H1 (cell line): ENCODE measurements at regions not wholly inside any gene's neighbourhood (a gene's known extent, or its start where the extent isn't known, plus 50 kb on each side); places are given as distances from the start of the nearest gene placed in this dataset.

Experiments
- CTCF ChIA-PET: fragments of 300-600 bp; sonication (Branson Sonifier 250); formaldehyde crosslinking; loops from one replicate; lab custom pipeline; 2021; ENCODE audit not compliant: partially characterized antibody; lab: Charles Lee
- POLR2A ChIA-PET: fragments of 300-600 bp; sonication (Branson Sonifier 250); formaldehyde crosslinking; loops from one replicate; lab custom pipeline; 2021; ENCODE audit warnings: inconsistent platforms; ENCODE audit not compliant: partially characterized antibody; lab: Charles Lee
- DNase-seq, 2 experiments: peaks; one replicate each; pipeline versions ENCODE4 v3.0.0 to v3.0.0-alpha.2; 2010 to 2022; ENCODE audit warnings: low spot score in 2 of 2, low read depth in 1 of 2, mixed read lengths in 1 of 2
- FAIRE-seq: peaks from 2 replicates; lab custom pipeline; 2011; peaks lifted over from hg19 to GRCh38; lab: Jason Lieb, UNC
- H2AFZ ChIP-seq: 2 replicates; pipeline ENCODE4 v1.8.1; 2012; ENCODE audit warnings: low read length, inconsistent platforms
- H2AK5ac ChIP-seq: 2 replicates; pipeline ENCODE4 v1.6.1; 2013; ENCODE audit warnings: low read depth, low read length
- H2BK120ac ChIP-seq: replicated peaks from 2 replicates; pipeline ENCODE3; 2013; ENCODE audit warnings: low read depth, low read length, inconsistent platforms
- H2BK12ac ChIP-seq: 2 replicates; pipeline ENCODE4 v1.6.1; 2013; ENCODE audit warnings: low read depth, low read length
- H2BK15ac ChIP-seq: 2 replicates; pipeline ENCODE4 v1.6.1; 2013; ENCODE audit warnings: low read length
- H2BK20ac ChIP-seq: 2 replicates; pipeline ENCODE4 v1.6.1; 2013; ENCODE audit warnings: low read length
- H2BK5ac ChIP-seq: 2 replicates; pipeline ENCODE4 v1.6.1; 2013; ENCODE audit warnings: low read depth, low read length
- H3K14ac ChIP-seq: 2 replicates; pipeline ENCODE4 v1.6.1; 2013; ENCODE audit warnings: inconsistent platforms; ENCODE audit not compliant: insufficient read length
- H3K18ac ChIP-seq: 2 replicates; pipeline ENCODE4 v1.6.1; 2013; ENCODE audit warnings: low read length; ENCODE audit errors: extremely low read depth
- H3K23ac ChIP-seq: 2 replicates; pipeline ENCODE4 v1.6.1; 2013; ENCODE audit warnings: inconsistent platforms; ENCODE audit not compliant: insufficient read length
- H3K23me2 ChIP-seq: 2 replicates; pipeline ENCODE4 v1.6.1; 2013; ENCODE audit warnings: low read depth, low read length
- H3K27ac ChIP-seq: 2 replicates; pipeline ENCODE4 v1.6.1; 2011; ENCODE audit warnings: low read depth, low read length, inconsistent platforms
- H3K27me3 ChIP-seq, 4 experiments: replicated peaks in 1 of 4; 1 replicate in 1 of 4; 2 replicates in 3 of 4; pipeline versions ENCODE4 v1.6.1 to v1.8.1; 2011 to 2013; ENCODE audit warnings: low read length in 3 of 4, mild to moderate bottlenecking in 3 of 4, inconsistent platforms in 2 of 4, mixed read lengths in 2 of 4, moderate library complexity in 1 of 4; ENCODE audit not compliant: control insufficient read depth in 3 of 4, insufficient read depth in 3 of 4; ENCODE audit errors: extremely low read depth in 1 of 4
- H3K36me3 ChIP-seq, 4 experiments: 2 replicates each; pipeline versions ENCODE4 v1.6.1 to v1.8.1; 2011 to 2013; ENCODE audit warnings: mild to moderate bottlenecking in 4 of 4, low read length in 3 of 4, moderate library complexity in 2 of 4, control low read depth in 1 of 4, inconsistent platforms in 1 of 4; ENCODE audit not compliant: insufficient read depth in 4 of 4, control insufficient read depth in 2 of 4
- H3K4ac ChIP-seq: replicated peaks from 2 replicates; pipeline ENCODE3; 2013; ENCODE audit warnings: low read length, low read depth, mixed read lengths, inconsistent platforms; ENCODE audit not compliant: insufficient read length
- H3K4me1 ChIP-seq, 4 experiments: replicated peaks in 1 of 4; 1 replicate in 1 of 4; 2 replicates in 3 of 4; pipeline versions ENCODE4 v1.6.1 to v1.8.1; 2011 to 2013; ENCODE audit warnings: low read length in 3 of 4, inconsistent platforms in 2 of 4, mixed read lengths in 1 of 4; ENCODE audit not compliant: insufficient read depth in 4 of 4, control insufficient read depth in 3 of 4
- H3K4me2 ChIP-seq, 2 experiments: 2 replicates each; pipeline versions ENCODE4 v1.6.1 to v1.8.1; 2011 to 2013; ENCODE audit warnings: low read depth in 2 of 2, low read length in 2 of 2, control low read depth in 1 of 2, inconsistent platforms in 1 of 2, mild to moderate bottlenecking in 1 of 2; ENCODE audit not compliant: insufficient read depth in 1 of 2
- H3K4me3 ChIP-seq, 4 experiments: fragments of 200-600, 300-600 bp in 1 of 4; sonication (generic), shearing (Covaris generic), sonication (Bioruptor Twin) in 1 of 4; 2 replicates each; pipeline versions ENCODE4 v1.5.1 to v1.8.1; 2011 to 2016; ENCODE audit warnings: low read length in 4 of 4, low read depth in 3 of 4, control low read depth in 2 of 4, inconsistent platforms in 2 of 4, mild to moderate bottlenecking in 2 of 4, mixed read lengths in 1 of 4, moderate library complexity in 1 of 4; ENCODE audit not compliant: insufficient read depth in 2 of 4; ENCODE audit errors: extremely low read depth in 1 of 4
- H3K56ac ChIP-seq: replicated peaks from 2 replicates; pipeline ENCODE3; 2013; ENCODE audit warnings: low read depth, mild to moderate bottlenecking, mixed read lengths, low read length, inconsistent platforms; ENCODE audit not compliant: insufficient read length
- H3K79me1 ChIP-seq: 2 replicates; pipeline ENCODE4 v1.6.1; 2013; ENCODE audit warnings: low read depth, low read length, control low read depth
- H3K79me2 ChIP-seq, 2 experiments: 2 replicates each; pipeline versions ENCODE4 v1.6.1 to v1.8.1; 2012 to 2013; ENCODE audit warnings: low read length in 2 of 2, mild to moderate bottlenecking in 2 of 2, inconsistent platforms in 1 of 2; ENCODE audit not compliant: insufficient read depth in 2 of 2, control insufficient read depth in 1 of 2
- H3K9ac ChIP-seq, 4 experiments: replicated peaks in 1 of 4; 1 replicate in 1 of 4; 2 replicates in 3 of 4; pipeline versions ENCODE4 v1.6.1 to v1.8.1; 2011 to 2013; ENCODE audit warnings: low read depth in 3 of 4, low read length in 3 of 4, control low read depth in 2 of 4, mild to moderate bottlenecking in 2 of 4, moderate library complexity in 2 of 4, inconsistent platforms in 1 of 4; ENCODE audit errors: extremely low read depth in 1 of 4
- H3K9me3 ChIP-seq, 2 experiments: 2 replicates each; pipeline versions ENCODE4 v1.6.1 to v1.8.1; 2012 to 2013; ENCODE audit warnings: mild to moderate bottlenecking in 2 of 2, moderate library complexity in 2 of 2, control low read depth in 1 of 2, inconsistent platforms in 1 of 2, low read depth in 1 of 2, low read length in 1 of 2, mixed read lengths in 1 of 2; ENCODE audit not compliant: insufficient read depth in 2 of 2
- H4K20me1 ChIP-seq, 2 experiments: replicated peaks in 1 of 2; 2 replicates each; pipeline versions ENCODE3 to v1.8.1; 2011 to 2013; ENCODE audit warnings: inconsistent platforms in 2 of 2, low read length in 2 of 2, mild to moderate bottlenecking in 1 of 2; ENCODE audit not compliant: insufficient read depth in 2 of 2, control insufficient read depth in 1 of 2
- H4K5ac ChIP-seq: 2 replicates; pipeline ENCODE4 v1.6.1; 2013; ENCODE audit warnings: low read length, low read depth, mixed read lengths, inconsistent platforms; ENCODE audit not compliant: insufficient read length
- H4K8ac ChIP-seq: 2 replicates; pipeline ENCODE4 v1.8.0; 2013; ENCODE audit warnings: mild to moderate bottlenecking, moderate library complexity, low read length, inconsistent platforms; ENCODE audit not compliant: insufficient read depth; ENCODE audit errors: extremely low read depth
- H4K91ac ChIP-seq: replicated peaks from 2 replicates; pipeline ENCODE3; 2013; ENCODE audit warnings: low read length, mixed read lengths, inconsistent platforms; ENCODE audit not compliant: insufficient read length
- ATF2 ChIP-seq: IDR thresholded peaks from 2 replicates; pipeline ENCODE4 v1.6.1; 2012; ENCODE audit warnings: low read length, inconsistent platforms
- CEBPB ChIP-seq: IDR thresholded peaks from 2 replicates; pipeline ENCODE4 v1.6.1; 2012; ENCODE audit warnings: low read depth, low read length
- CTBP2 ChIP-seq: IDR thresholded peaks from 2 replicates; pipeline ENCODE4 v1.7.0; 2011; ENCODE audit warnings: borderline replicate concordance, mild to moderate bottlenecking, moderate library complexity, mixed read lengths, low read length; ENCODE audit not compliant: insufficient read depth, insufficient read length
- FOSL1 ChIP-seq: IDR thresholded peaks from 2 replicates; pipeline ENCODE4 v1.6.1; 2011; ENCODE audit warnings: mild to moderate bottlenecking, low read depth, low read length, moderate library complexity; ENCODE audit not compliant: insufficient read depth
- KDM1A ChIP-seq: fragments of 200-600, 300-600 bp; sonication (generic); IDR thresholded peaks from 2 replicates; pipeline ENCODE4 v1.7.1; 2016; ENCODE audit warnings: mild to moderate bottlenecking, low read length, borderline replicate concordance
- MAFK ChIP-seq: IDR thresholded peaks from 2 replicates; pipeline ENCODE4 v1.6.1; 2012; ENCODE audit warnings: low read depth, mild to moderate bottlenecking, improper control_type of control experiment, low read length
- RAD21 ChIP-seq, 2 experiments: IDR thresholded peaks in 1 of 2; conservative IDR thresholded peaks in 1 of 2; 2 replicates each; pipeline ENCODE4 v1.6.1; 2011; ENCODE audit warnings: low read depth in 2 of 2, low read length in 2 of 2, improper control_type of control experiment in 1 of 2, inconsistent platforms in 1 of 2, mild to moderate bottlenecking in 1 of 2, moderate library complexity in 1 of 2
- SAP30 ChIP-seq: fragments of 300-600 bp; sonication (generic); IDR thresholded peaks from 2 replicates; pipeline ENCODE4 v1.7.1; 2012; ENCODE audit warnings: low read length, moderate library complexity, mild to moderate bottlenecking, inconsistent platforms; ENCODE audit not compliant: insufficient read depth, insufficient replicate concordance
- WGBS, 2 experiments: shearing (Covaris generic) in 1 of 2; methylation state at CpG; one replicate each; pipeline versions ENCODE4 v1.1.6 to v1.1.7; 2013 to 2015; ENCODE audit warnings: low lambda C conversion rate in 2 of 2, mixed read lengths in 2 of 2, inconsistent platforms in 1 of 2, low coverage in 1 of 2, missing lambda C conversion rate in 1 of 2; ENCODE audit not compliant: insufficient replicate concordance in 2 of 2, insufficient coverage in 1 of 2, insufficient read length in 1 of 2; ENCODE audit errors: extremely low coverage in 1 of 2, missing lambda C conversion rate in 1 of 2; 5-methylcytosine and 5-hydroxymethylcytosine counted together

DNA sequence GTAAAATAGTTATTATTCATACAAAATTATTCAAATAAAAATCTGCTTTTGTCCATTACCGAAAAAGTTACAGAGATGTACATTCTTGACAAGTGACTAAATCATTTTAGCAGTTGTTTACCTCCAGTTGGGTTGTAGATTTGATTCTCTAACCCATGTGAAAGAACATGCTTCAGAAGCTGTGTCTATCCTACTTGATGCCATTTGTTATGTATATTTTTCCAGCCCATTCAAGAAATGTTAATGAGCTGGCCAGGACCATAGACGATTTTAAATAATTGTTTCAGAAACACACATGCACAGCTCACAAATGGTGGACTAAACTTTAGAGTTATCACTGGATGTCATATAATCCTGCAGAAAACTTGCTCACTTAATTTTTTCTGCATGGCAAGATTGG, 391.1 kb upstream of the REG3G start:
- no peaks in the 10 kb centered on the region for H3K4me1 ChIP-seq
- no peak overlapping the region for H3K4me2 ChIP-seq
- H2BK12ac ChIP-seq, result no peak overlapping the region
- no peak overlapping the region for H2BK5ac ChIP-seq
- no peaks in the 10 kb centered on the region for H3K79me2 ChIP-seq
- H3K14ac ChIP-seq, result no peak overlapping the region
- H3K27ac ChIP-seq, result no peak overlapping the region
- no peak overlapping the region for H2BK120ac ChIP-seq
- WGBS, 2 experiments, result 81% methylated on average over 2 of the region's 2 CpGs; no CpG with 5 or more reads in 1 of the 2 experiments
- no peak overlapping the region for H3K4me3 ChIP-seq
- H3K27me3 ChIP-seq, result no peaks in the 10 kb centered on the region
- H2BK15ac ChIP-seq, result no peak overlapping the region
- H3K9me3 ChIP-seq, result 0 out of 4 replicates have a peak, but pooled peaks cover 0 to 2% of the 10 kb centered on the region in 2 experiments
- H3K56ac ChIP-seq, result no peak overlapping the region
- H2AK5ac ChIP-seq, result no peak overlapping the region
- no peak overlapping the region for H3K23ac ChIP-seq
- DNase-seq (no peak), FAIRE-seq (no peak)
- no peaks in the 10 kb centered on the region for H3K23me2 ChIP-seq
- POLR2A ChIA-PET, result no interaction called here
- no peak overlapping the region for H3K9ac ChIP-seq
- CTCF ChIA-PET, result interaction anchor here (0.9 kb wide), 1 partner anchor 345 kb away, joined by 3 read pairs; no protein-coding TSS in a partner anchor
- no peak overlapping the region for H3K4ac ChIP-seq
- TF ChIP-seq RAD21 (IDR thresholded peaks at IDR 0.05 in 1 of 2, conservative IDR thresholded peaks at IDR 0.05 in 1 of 2; ENCODE audit: low read depth in 2 of 2, low read length in 2 of 2) (no peak), MAFK (no peak), KDM1A (no peak), FOSL1 (no peak), CTBP2 (no peak), CEBPB (no peak), ATF2 (no peak), SAP30 (no peak)
- H2AFZ ChIP-seq, result no peak overlapping the region
- H3K18ac ChIP-seq, result no peak overlapping the region
- no peaks in the 10 kb centered on the region for H4K20me1 ChIP-seq
- no peaks in the 10 kb centered on the region for H3K36me3 ChIP-seq
- H3K79me1 ChIP-seq, result no peaks in the 10 kb centered on the region
- no peak overlapping the region for H4K5ac ChIP-seq
- H4K8ac ChIP-seq, result no peak overlapping the region
- no peak overlapping the region for H4K91ac ChIP-seq
- H2BK20ac ChIP-seq, result no peak overlapping the region
